Neural progenitor cell (in vitro differentiated cells): ENCODE measurements at regions not wholly inside any gene's neighbourhood (a gene's known extent, or its start where the extent isn't known, plus 50 kb on each side); places are given as distances from the start of the nearest gene placed in this dataset.
A peak's percentile ranks its signal among the peaks of the same experiment; 100 is the strongest.

Experiments used
- DNase-seq: peaks from one replicate; pipeline ENCODE4 v3.0.0-alpha.2; 2016; ENCODE audit warnings: low spot score
- H2AFZ ChIP-seq: fragments of 200-600 bp; sonication (generic); replicated peaks from 2 replicates; pipeline ENCODE4 v1.6.1; 2016; ENCODE audit warnings: antibody characterized with exemption
- H3F3A ChIP-seq: fragments of 200-600 bp; sonication (generic); 2 replicates; pipeline ENCODE4 v1.6.1; 2016; ENCODE audit warnings: antibody characterized with exemption, low read depth
- H3K27ac ChIP-seq: fragments of 200-600 bp; sonication (generic); 2 replicates; pipeline ENCODE4 v1.5.1; 2016; ENCODE audit warnings: mild to moderate bottlenecking
- H3K27me3 ChIP-seq: fragments of 200-600 bp; sonication (generic); 2 replicates; pipeline ENCODE4 v1.6.1; 2016; ENCODE audit warnings: mild to moderate bottlenecking, moderate library complexity
- H3K36me3 ChIP-seq: fragments of 200-600 bp; sonication (generic); 2 replicates; pipeline ENCODE4 v1.5.1; 2016
- H3K4me1 ChIP-seq: fragments of 200-600 bp; sonication (generic); 2 replicates; pipeline ENCODE4 v1.6.1; 2016; ENCODE audit warnings: mixed run types
- H3K4me2 ChIP-seq: fragments of 200-600 bp; sonication (generic); 2 replicates; pipeline ENCODE4 v1.6.1; 2016
- H3K4me3 ChIP-seq: fragments of 200-600 bp; sonication (generic); 2 replicates; pipeline ENCODE4 v1.5.1; 2016
- H3K79me2 ChIP-seq: fragments of 200-600 bp; sonication (generic); 2 replicates; pipeline ENCODE4 v1.6.1; 2016; ENCODE audit warnings: low read depth
- H3K9ac ChIP-seq: fragments of 200-600 bp; sonication (generic); 2 replicates; pipeline ENCODE4 v1.6.1; 2016
- H3K9me3 ChIP-seq: fragments of 200-600 bp; sonication (generic); 2 replicates; pipeline ENCODE4 v1.5.1; 2016; ENCODE audit warnings: low read depth
- H4K20me1 ChIP-seq: fragments of 200-600 bp; sonication (generic); 2 replicates; pipeline ENCODE4 v1.6.1; 2016; ENCODE audit warnings: low read depth
- H3K27ac Mint-ChIP-seq: 3 replicates; pipeline ENCODE4 v1.8.0; 2021; ENCODE audit warnings: mixed read lengths
- H3K27me3 Mint-ChIP-seq: 2 replicates; pipeline ENCODE4 v1.8.0; 2022; ENCODE audit warnings: low read depth, mild to moderate bottlenecking, inconsistent platforms, moderate library complexity, mixed read lengths; ENCODE audit not compliant: insufficient read depth
- H3K36me3 Mint-ChIP-seq: 3 replicates; pipeline ENCODE4 v1.8.0; 2021; ENCODE audit warnings: mixed read lengths
- H3K4me1 Mint-ChIP-seq: 3 replicates; pipeline ENCODE4 v1.8.0; 2021; ENCODE audit warnings: mixed read lengths
- H3K4me3 Mint-ChIP-seq: 3 replicates; pipeline ENCODE4 v1.8.0; 2021; ENCODE audit warnings: mild to moderate bottlenecking, moderate library complexity, mixed read lengths
- H3K9me3 Mint-ChIP-seq: 3 replicates; pipeline ENCODE4 v1.8.0; 2020; ENCODE audit warnings: mixed read lengths
- EZH2 ChIP-seq: fragments of 200-600 bp; sonication (generic); IDR thresholded peaks from 2 replicates; pipeline ENCODE4 v1.6.1; 2017; ENCODE audit warnings: antibody characterized with exemption, mild to moderate bottlenecking, moderate library complexity
- EZH2phosphoT487 ChIP-seq: fragments of 200-600 bp; sonication (generic); IDR thresholded peaks from 2 replicates; pipeline ENCODE4 v1.6.1; 2017; ENCODE audit warnings: antibody characterized with exemption
- TF ChIP-seq, protein P1 (sequence below): fragments of 200-600 bp; sonication (generic); IDR thresholded peaks from 2 replicates; pipeline ENCODE4 v1.5.1; 2017; ENCODE audit warnings: antibody characterized with exemption, mild to moderate bottlenecking

DNA sequence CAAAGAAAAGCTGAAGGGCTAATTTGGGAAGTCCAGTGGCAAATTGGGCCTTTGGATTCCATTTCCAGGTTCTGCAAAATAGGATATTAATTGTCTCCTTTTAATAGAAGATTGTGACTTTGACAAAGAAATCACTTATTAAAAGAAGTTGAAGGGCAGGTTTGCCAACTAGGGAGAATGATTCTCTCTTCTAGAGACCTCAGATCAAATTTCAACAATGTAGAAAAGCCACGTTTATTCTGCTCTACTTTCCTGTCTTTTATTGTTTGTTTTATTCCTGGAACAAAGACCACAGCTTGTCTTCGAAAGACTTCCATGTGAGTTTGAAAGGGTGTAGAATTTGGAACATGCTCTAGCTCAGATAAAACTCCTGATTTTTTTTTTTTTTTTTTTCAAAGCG lies 65.5 kb upstream of the PRL start:
- no peaks in the 10 kb centered on the region for H4K20me1 ChIP-seq
- H3K9me3 ChIP-seq: no peaks in the 10 kb centered on the region
- H3K4me1 Mint-ChIP-seq: peaks cover 26% of the 10 kb centered on the region
- H3K4me1 ChIP-seq: peaks cover 19% of the 10 kb centered on the region
- no peak overlapping the region for H3K4me3 Mint-ChIP-seq
- TF ChIP-seq EZH2phosphoT487 (no peak), EZH2 (no peak)
- TF ChIP-seq, protein P1, sequence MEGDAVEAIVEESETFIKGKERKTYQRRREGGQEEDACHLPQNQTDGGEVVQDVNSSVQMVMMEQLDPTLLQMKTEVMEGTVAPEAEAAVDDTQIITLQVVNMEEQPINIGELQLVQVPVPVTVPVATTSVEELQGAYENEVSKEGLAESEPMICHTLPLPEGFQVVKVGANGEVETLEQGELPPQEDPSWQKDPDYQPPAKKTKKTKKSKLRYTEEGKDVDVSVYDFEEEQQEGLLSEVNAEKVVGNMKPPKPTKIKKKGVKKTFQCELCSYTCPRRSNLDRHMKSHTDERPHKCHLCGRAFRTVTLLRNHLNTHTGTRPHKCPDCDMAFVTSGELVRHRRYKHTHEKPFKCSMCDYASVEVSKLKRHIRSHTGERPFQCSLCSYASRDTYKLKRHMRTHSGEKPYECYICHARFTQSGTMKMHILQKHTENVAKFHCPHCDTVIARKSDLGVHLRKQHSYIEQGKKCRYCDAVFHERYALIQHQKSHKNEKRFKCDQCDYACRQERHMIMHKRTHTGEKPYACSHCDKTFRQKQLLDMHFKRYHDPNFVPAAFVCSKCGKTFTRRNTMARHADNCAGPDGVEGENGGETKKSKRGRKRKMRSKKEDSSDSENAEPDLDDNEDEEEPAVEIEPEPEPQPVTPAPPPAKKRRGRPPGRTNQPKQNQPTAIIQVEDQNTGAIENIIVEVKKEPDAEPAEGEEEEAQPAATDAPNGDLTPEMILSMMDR: no peak
- H3K27me3 Mint-ChIP-seq: peaks cover 9% of the 10 kb centered on the region
- no peak overlapping the region for H3K27ac ChIP-seq
- H3K4me3 ChIP-seq: no peak overlapping the region
- no peaks in the 10 kb centered on the region for H3K36me3 Mint-ChIP-seq
- peak overlapping the region; percentile 97 for H2AFZ ChIP-seq
- peaks cover 13% of the 10 kb centered on the region for H3K9me3 Mint-ChIP-seq
- no peaks in the 10 kb centered on the region for H3K36me3 ChIP-seq
- H3K27ac Mint-ChIP-seq: no peak overlapping the region
- H3K9ac ChIP-seq: no peak overlapping the region
- no peaks in the 10 kb centered on the region for H3K79me2 ChIP-seq
- no peak overlapping the region for H3K4me2 ChIP-seq
- H3F3A ChIP-seq: no peaks in the 10 kb centered on the region
- no peaks in the 10 kb centered on the region for H3K27me3 ChIP-seq
- no peak for DNase-seq

DNA sequence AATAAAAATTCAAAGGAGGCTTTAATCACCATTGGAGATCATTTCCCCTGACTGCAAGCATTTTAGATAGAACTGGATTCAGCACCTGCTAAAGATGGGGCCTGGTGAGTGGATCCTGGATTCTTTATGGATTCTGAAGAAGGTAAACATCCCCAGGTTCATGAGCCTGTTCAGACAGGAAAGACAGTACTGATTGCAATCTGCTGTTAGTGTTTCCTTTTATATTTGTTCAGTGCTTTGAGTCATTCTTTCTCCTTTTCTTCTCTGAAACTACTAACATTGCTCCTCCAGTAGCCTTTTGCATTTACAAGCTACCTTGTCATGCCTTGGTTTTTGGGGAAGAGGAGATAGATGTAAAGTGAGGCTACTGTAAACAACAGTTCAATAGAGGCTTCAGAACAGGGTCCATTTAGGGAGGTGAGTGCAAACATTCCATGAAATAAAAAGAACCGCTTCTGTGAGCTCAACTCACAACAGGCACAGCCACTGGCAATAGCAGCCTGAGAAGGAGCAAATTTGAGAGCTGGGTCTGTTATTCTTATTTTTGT lies 66.4 kb upstream of the PRL start:
- Histone ChIP-seq H3K9me3 (no peaks in the 10 kb centered on the region), H3K27ac (no peak overlapping the region), H3K4me1 (peaks cover 19% of the 10 kb centered on the region), H2AFZ (peak overlapping the region; percentile 97), H3K9ac (no peak overlapping the region), H4K20me1 (no peaks in the 10 kb centered on the region), H3K4me2 (no peak overlapping the region), H3F3A (no peaks in the 10 kb centered on the region), H3K4me3 (no peak overlapping the region), H3K27me3 (no peaks in the 10 kb centered on the region), H3K36me3 (no peaks in the 10 kb centered on the region), H3K79me2 (no peaks in the 10 kb centered on the region)
- Mint-ChIP-seq H3K27ac (peak overlapping the region; percentile 73), H3K9me3 (peaks cover 13% of the 10 kb centered on the region), H3K4me1 (peaks cover 26% of the 10 kb centered on the region), H3K27me3 (peaks cover 9% of the 10 kb centered on the region), H3K36me3 (no peaks in the 10 kb centered on the region), H3K4me3 (no peak overlapping the region)
- TF ChIP-seq EZH2phosphoT487 (no peak), EZH2 (no peak)
- TF ChIP-seq, protein P1: no peak
- no peak for DNase-seq

DNA sequence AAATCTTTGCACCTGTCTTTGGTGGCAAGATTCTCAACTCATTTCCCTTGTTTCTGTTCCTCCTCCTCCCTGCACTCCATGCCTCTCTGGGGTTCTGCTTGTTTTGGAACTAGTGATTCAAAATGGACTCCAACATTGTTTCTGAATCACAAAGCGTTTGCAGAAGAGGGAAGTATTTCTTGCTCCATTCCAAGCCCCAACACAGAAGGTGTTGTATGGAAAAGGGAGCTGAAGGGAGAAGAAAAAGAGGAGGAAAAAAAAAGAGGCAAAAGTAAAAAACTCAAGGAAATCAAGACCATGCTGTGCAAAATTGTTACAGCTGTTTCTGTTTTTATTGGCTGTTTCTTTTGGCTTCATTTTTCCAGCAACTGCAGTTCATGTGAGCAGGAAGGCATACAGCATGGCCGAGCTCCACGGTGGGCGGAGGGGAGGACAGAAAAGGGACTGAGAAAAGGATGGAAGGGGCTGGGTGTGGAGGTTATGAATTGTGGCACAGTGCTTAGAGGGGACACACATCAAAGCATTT lies 66.9 kb upstream of the PRL start:
- H2AFZ ChIP-seq: peak overlapping the region; percentile 97
- no peaks in the 10 kb centered on the region for H3K27me3 ChIP-seq
- peaks cover 19% of the 10 kb centered on the region for H3K4me1 ChIP-seq
- TF ChIP-seq EZH2phosphoT487 (no peak), EZH2 (no peak)
- TF ChIP-seq, protein P1: no peak
- H3K9me3 Mint-ChIP-seq: peaks cover 13% of the 10 kb centered on the region
- H3K4me1 Mint-ChIP-seq: peaks cover 26% of the 10 kb centered on the region
- H3K36me3 ChIP-seq: no peaks in the 10 kb centered on the region
- H3K4me2 ChIP-seq: no peak overlapping the region
- no peak overlapping the region for H3K27ac ChIP-seq
- H3K4me3 ChIP-seq: no peak overlapping the region
- H3K9ac ChIP-seq: no peak overlapping the region
- no peak overlapping the region for H3K4me3 Mint-ChIP-seq
- peaks cover 9% of the 10 kb centered on the region for H3K27me3 Mint-ChIP-seq
- no peak overlapping the region for H3K27ac Mint-ChIP-seq
- no peaks in the 10 kb centered on the region for H4K20me1 ChIP-seq
- H3K9me3 ChIP-seq: no peaks in the 10 kb centered on the region
- no peaks in the 10 kb centered on the region for H3K79me2 ChIP-seq
- no peaks in the 10 kb centered on the region for H3F3A ChIP-seq
- DNase-seq: no peak
- no peaks in the 10 kb centered on the region for H3K36me3 Mint-ChIP-seq
